Suprapubic skin (tissue), 4 donors: ENCODE measurements at regions not wholly inside any gene's neighbourhood (a gene's known extent, or its start where the extent isn't known, plus 50 kb on each side); places are given as distances from the start of the nearest gene placed in this dataset.
"Not testable (repeated sequence)": the region's sequence is repeated elsewhere in the genome, so short reads cannot be mapped to it uniquely, and the experiment has no call there.

Source experiments
- DNase-seq, 2 donors: peaks; one replicate each; pipeline ENCODE4 v3.0.0-alpha.2; 2019; ENCODE audit warnings: low spot score in 2 of 2
- H3K27ac ChIP-seq: fragments of 200-600 bp; sonication (generic); one replicate; pipeline ENCODE4 v1.5.1; 2019
- H3K27me3 ChIP-seq: fragments of 200-600 bp; sonication (generic); one replicate; pipeline ENCODE4 v1.5.1; 2019
- H3K36me3 ChIP-seq: fragments of 200-600 bp; sonication (generic); one replicate; pipeline ENCODE4 v1.5.1; 2019
- H3K4me1 ChIP-seq: fragments of 200-600 bp; sonication (generic); one replicate; pipeline ENCODE4 v1.5.1; 2019
- H3K4me3 ChIP-seq: fragments of 200-600 bp; sonication (generic); one replicate; pipeline ENCODE4 v1.5.1; 2019; ENCODE audit warnings: mild to moderate bottlenecking
- H3K9me3 ChIP-seq: fragments of 200-600 bp; sonication (generic); one replicate; pipeline ENCODE4 v1.5.1; 2019
- WGBS: methylation state at CpG from one replicate; pipeline ENCODE4 v1.1.5; 2018; 5-methylcytosine and 5-hydroxymethylcytosine counted together

DNA sequence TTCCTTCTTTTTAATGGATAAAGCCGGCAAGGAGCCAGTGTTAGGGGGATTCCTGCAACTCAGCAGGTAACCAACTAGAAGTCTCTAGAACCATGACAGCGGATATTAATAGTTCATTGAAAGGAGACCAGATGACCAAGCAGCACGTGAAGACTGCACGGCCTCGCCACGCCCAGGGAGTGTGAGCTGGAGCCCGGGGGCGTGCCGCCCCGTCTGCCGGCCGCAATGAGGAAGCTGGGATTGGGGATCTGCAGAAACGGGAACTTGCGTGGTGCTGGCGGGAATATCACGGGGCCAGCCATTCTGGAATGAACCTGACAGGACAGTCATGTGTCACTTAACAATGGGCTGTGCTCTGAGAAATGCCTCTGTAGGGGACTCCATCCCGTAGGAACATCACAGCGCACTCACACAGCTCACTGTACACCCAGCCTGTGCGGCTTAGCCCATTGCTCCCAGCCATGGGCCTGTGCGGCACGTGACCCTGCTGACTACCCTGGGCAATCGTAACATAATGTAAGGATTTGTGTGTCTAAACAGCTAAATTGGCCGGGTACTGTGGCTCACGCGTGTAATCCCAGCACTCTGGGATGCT, 4092.8 kb upstream of the TPTE start:
- peak in 1 of 2 donors; percentile 35 for DNase-seq
- H3K4me3 ChIP-seq, H3K36me3 ChIP-seq, H3K27me3 ChIP-seq, H3K4me1 ChIP-seq, H3K9me3 ChIP-seq, H3K27ac ChIP-seq: not testable (repeated sequence)
- WGBS: no CpG with 5 or more reads among the region's 25 CpGs

DNA sequence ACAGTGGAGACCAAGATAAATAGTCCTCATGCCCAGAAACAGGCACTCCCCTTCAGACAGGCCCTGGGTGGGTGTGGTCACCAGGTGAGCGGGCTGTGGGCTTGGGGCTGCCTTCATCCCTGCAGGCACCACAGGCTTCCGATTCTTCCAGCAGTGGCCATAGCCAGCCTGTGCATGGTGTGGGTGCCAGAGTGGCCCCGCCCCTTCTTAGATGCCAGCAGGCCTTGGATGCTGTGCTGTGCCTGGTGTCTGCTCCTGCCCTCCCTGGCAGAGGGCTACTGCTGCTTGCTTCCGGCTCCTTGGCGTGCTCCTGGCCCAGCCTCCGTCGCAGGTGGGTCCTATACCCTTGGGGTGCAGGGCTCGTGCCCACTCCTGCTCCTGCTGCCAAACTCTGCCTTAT, 4091.5 kb upstream of the TPTE start:
- H3K4me1 ChIP-seq, H3K36me3 ChIP-seq, H3K4me3 ChIP-seq, H3K9me3 ChIP-seq, H3K27me3 ChIP-seq, H3K27ac ChIP-seq: not testable (repeated sequence)
- WGBS: no CpG with 5 or more reads among the region's 8 CpGs
- DNase-seq: peak in 1 of 2 donors; percentile 18

DNA sequence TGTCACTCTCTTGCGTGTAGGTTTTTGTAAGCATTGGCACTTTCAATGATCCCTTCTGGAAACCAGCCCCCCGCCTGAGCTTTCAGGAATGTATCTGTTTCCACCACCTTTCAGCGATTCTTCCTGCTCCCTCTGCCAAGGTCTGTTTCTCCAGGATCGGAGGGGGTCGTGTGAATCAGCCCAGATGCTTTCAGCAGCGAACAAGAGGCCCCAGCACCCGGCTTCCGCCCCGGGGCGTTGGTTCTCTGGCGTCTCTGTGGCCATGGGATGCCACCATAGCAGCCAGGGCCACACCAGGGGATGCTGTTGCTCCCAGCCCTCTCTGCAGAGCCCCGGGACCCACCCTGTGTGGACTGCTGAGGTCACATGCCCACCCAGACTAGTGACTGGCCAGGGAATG, 4088.2 kb upstream of the TPTE start:
- not testable (repeated sequence) for H3K9me3 ChIP-seq, H3K27me3 ChIP-seq, DNase-seq, H3K4me1 ChIP-seq, H3K4me3 ChIP-seq, H3K27ac ChIP-seq, H3K36me3 ChIP-seq
- WGBS: no CpG with 5 or more reads among the region's 12 CpGs

DNA sequence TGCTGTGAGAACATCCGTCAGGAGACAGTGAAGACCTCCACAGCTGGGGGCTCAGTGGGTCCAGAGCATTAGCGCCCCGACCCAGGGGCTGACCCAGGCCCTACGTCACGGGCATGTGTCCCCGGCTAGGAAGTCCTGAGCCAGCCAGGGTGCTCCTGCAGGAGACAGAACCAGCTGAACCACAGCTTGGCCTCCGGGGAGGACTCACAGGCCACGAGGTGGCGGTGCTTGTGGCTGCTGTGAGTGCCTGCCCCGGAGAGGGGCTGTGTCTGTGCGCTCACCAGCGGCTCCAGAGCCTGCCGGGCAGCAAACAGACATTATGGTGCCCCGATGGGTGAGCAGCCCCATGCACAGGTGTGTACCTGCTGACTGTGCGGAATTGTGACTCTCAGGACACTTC, 4085.2 kb upstream of the TPTE start:
- not testable (repeated sequence) for H3K4me1 ChIP-seq, H3K27ac ChIP-seq, H3K27me3 ChIP-seq, H3K4me3 ChIP-seq, H3K9me3 ChIP-seq, H3K36me3 ChIP-seq
- no CpG with 5 or more reads among the region's 15 CpGs for WGBS
- peak in 1 of 2 donors; percentile 20 for DNase-seq

DNA sequence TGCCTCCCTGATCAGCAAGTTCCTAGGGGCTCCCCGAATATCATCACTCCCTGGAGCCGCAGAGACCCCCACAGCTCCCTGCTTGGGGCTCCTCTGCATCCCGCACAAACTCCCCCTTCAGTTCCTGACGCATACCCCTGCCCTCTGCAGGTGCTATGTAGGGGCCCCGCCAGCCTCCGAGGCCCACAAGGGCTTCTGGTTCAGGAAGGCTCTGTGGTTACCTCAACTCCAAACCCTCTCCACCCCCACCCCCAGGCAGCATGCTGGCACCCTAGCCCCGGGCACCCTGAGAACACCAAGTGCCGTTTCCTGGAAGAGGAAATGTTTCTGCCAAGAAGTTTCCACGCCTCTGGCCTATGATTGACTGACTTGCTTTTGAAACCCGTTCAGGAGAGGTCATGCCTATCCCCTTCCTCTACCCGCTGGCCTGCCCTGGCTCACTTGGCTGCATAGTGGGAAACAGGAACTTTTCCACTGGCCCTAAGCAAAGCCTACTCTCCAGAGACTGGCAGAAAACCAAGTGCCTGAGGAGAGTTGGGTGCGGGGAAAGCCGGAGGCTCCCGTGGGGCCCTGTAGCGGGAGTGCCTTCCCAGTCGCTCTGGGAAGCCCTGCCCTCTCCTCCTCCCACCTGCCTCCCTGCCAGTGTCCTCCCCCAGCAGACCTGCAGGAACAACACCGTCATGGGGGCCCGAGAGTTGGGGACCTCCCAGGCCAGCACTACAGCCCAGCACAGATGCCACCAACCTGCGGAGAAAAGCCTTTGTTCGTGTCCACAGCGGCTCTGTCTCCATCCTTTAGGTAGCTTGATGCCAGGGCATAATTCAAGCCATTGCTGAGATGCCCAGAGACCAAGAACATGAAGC, 4084.2 kb upstream of the TPTE start:
- DNase-seq: peak in 1 of 2 donors; percentile 17
- not testable (repeated sequence) for H3K9me3 ChIP-seq, H3K27ac ChIP-seq, H3K4me3 ChIP-seq, H3K4me1 ChIP-seq, H3K27me3 ChIP-seq, H3K36me3 ChIP-seq
- WGBS: no CpG with 5 or more reads among the region's 21 CpGs

DNA sequence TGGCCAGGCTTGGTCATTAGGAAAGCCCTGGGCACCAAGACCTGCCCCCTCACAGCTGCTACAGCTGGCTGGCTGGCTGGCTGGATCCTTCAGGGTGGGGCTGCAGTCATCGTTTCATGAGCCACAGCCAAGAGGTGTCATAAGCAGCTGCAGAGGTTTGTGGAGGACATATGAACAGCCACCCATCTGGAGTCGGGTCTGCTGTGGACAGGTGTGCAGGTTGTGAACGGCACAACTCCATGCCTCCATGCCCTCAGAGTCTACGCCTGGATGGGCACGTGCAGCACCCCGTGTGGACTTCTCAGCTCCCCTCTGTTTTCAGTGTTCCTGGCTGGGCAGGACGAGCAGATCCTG, 4083.6 kb upstream of the TPTE start:
- WGBS: 29% methylated on average over 4 of the region's 7 CpGs
- H3K36me3 ChIP-seq, DNase-seq, H3K4me1 ChIP-seq, H3K27me3 ChIP-seq, H3K9me3 ChIP-seq, H3K27ac ChIP-seq, H3K4me3 ChIP-seq: not testable (repeated sequence)

DNA sequence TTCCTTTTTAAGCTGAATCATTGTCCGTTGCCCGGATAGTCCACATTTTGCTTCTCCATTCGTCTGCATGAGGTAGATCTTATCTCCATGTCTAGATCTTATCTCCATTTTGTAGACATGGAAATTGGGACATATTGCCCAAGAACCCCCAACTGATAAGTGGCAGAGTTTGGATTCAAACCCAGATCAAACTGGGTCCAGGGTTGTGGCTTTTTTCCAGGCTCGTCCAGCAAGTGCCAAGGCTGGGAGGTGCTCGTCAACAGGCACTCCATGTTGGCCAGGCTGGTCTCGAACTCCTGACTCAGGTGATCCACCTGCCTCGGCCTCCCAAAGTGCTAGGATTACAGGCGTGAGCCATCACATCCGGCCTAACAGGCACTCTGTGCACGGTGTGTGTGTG, 4082.3 kb upstream of the TPTE start:
- H3K4me1 ChIP-seq, H3K9me3 ChIP-seq, DNase-seq, H3K27me3 ChIP-seq, H3K4me3 ChIP-seq, H3K36me3 ChIP-seq, H3K27ac ChIP-seq: not testable (repeated sequence)
- no CpG with 5 or more reads among the region's 10 CpGs for WGBS

DNA sequence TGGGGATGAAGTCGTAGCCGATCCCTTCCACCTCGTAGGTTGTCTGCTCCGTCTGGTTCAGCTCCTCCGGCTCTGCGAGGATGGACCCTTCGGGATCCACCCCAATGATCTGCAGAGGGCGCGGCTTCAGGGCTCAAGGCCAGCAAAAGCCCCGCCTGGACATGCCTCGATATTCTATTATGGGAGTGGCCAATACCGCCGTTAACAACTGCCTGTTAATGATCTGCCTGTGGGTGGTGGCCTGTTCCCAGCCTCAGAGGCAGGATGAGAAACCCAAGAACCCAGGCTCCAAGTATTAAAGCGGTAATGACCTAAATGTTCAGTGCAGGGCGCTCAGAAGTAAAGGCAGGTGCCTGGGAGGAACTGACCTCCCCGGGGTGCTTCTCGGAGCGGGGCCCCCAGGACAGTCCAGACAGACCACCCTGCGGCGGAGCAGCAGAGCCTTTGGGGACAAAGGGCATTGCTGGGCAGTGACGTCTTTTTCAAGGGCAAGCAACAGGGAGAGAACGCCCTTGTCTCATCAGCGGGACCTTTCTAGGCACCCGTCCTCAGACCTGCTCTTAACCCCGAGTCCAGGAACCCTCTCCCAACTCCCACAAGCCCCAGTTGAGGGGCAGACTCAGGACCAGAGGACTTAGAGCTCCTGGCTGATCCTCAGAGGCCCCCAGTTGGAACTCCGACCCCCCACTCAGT, 4066.6 kb upstream of the TPTE start:
- H3K9me3 ChIP-seq, H3K36me3 ChIP-seq, DNase-seq, H3K4me1 ChIP-seq, H3K27ac ChIP-seq, H3K27me3 ChIP-seq, H3K4me3 ChIP-seq: not testable (repeated sequence)
- no CpG with 5 or more reads among the region's 26 CpGs for WGBS

DNA sequence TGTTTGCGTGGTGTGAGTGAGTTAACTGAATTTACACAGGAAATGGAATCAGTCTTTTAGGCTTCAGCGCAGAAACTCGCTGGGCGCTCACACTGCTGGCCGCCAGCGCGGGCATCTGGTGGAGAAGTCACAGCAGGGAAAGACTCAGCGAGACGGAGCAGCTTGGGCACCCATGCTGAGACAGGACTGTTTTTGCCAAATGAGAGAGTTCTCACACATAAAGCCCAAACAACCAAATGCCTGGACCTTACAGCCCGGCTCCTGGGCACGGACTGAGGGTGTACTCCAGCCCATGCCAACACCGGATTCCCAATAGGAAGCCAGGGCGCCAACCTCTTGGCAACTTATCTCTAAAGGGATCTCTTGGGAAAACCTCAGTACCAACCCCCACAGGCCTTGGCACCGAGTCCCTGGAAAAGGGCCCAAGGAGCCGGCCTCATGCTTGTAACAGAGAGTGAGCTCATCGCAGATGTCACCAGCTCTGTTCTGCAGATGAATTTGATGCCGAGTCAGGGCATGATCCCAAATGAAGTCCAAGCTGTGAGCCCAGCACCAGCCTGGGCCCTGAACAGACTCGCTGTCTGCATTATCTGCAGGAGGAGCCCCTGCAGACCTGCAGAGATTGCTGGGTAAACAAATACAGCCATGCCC, 4065.2 kb upstream of the TPTE start:
- H3K27me3 ChIP-seq, DNase-seq, H3K4me3 ChIP-seq, H3K4me1 ChIP-seq, H3K27ac ChIP-seq, H3K36me3 ChIP-seq, H3K9me3 ChIP-seq: not testable (repeated sequence)
- WGBS: no CpG with 5 or more reads among the region's 18 CpGs

DNA sequence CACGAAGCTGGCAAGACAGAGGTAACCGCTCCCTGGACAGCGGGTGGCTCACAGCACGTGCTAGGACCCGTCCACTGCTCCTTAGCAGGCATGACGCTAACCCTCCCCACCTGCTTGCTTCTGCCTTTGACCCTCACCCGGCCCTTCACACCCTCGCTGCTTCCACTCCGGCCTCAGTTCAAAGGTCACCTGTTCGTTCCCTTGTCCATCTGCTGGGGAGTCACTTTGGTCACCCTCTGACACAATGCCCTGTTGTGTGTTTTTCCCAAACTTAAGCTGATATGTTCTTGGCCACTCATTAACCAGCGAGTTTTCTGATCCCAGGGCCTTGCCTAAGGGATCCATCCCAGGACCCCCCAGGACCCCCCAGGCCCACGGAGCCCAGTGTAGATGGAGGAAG, 4061.6 kb upstream of the TPTE start:
- H3K36me3 ChIP-seq, DNase-seq, H3K4me3 ChIP-seq, H3K27ac ChIP-seq, H3K4me1 ChIP-seq, H3K27me3 ChIP-seq, H3K9me3 ChIP-seq: not testable (repeated sequence)
- no CpG with 5 or more reads among the region's 12 CpGs for WGBS

DNA sequence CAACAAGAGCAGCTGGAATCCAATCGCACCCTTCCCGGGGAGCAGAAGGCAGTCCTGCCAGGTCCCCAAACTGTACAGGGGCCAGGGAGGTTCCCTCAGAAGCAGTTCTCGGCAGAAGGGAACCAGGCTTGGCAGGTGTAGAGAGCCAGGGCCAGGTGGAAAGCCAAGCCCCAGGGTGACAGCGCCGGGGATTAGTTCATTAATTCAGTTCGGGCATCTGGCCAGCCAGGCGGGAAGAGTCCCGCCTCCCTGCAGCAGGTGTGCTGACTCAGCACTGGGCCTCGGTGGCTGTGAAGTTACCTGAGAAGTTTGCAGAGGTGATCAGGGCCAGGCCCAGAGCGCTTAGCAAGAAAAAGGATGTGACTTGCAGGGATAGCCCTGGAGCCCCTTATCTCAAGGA, 4060.0 kb upstream of the TPTE start:
- not testable (repeated sequence) for H3K36me3 ChIP-seq, H3K27me3 ChIP-seq, H3K9me3 ChIP-seq, H3K4me3 ChIP-seq, H3K27ac ChIP-seq, DNase-seq, H3K4me1 ChIP-seq
- WGBS: no CpG with 5 or more reads among the region's 10 CpGs

DNA sequence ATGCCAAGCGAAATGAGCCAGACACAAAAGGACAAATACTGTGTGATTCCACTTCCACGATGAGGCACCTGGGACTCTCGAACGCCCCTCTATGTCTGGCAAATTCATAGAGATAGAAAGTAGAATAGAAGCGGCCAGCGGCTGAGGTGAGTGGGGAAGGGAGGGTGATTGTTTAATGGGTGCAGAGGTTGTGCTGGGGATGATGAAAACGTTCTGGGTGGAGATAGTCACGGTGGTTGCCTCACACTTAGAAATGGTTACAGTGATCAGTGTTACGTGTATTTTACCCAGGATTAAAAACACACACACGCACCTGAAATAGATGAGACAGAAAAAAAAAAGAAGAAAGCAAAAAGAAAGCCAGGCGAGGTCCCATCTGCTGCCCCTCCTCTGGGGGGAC, 4057.0 kb upstream of the TPTE start:
- WGBS: no CpG with 5 or more reads among the region's 11 CpGs
- not testable (repeated sequence) for H3K36me3 ChIP-seq, H3K4me3 ChIP-seq, DNase-seq, H3K27me3 ChIP-seq, H3K27ac ChIP-seq, H3K9me3 ChIP-seq, H3K4me1 ChIP-seq

DNA sequence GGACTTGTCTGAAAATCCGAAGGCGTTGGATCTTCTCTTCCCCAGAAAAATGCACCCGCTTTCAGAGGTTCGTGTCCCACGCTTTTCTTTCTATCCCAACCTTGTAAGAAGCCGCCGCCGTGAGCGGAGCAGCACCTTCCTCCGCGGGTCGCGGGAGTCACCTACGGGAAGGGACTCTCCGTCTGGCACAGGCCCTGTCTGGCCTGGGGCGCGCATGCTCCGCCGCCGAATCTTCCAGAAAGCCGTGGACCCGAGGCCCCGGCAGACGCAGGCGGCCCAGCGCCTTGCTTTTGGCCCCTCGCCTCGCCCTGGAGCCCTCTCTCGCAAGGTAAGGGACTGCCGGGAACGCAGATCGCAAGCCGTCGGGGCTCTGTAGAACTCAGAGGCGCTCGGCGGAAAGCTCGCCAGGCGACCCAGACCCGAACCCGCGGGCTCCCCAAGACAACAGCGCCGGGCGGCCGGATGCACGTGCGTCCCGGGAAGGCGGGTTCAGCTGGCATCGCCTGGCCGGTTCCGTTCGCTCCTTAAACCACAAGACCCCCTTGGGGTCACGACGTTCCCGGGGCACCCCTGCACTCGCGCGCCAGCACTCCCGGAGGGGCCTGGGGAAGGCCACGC, 4055.2 kb upstream of the TPTE start:
- H3K4me1 ChIP-seq, DNase-seq, H3K36me3 ChIP-seq, H3K27me3 ChIP-seq, H3K4me3 ChIP-seq, H3K27ac ChIP-seq, H3K9me3 ChIP-seq: not testable (repeated sequence)
- WGBS: no CpG with 5 or more reads among the region's 62 CpGs

DNA sequence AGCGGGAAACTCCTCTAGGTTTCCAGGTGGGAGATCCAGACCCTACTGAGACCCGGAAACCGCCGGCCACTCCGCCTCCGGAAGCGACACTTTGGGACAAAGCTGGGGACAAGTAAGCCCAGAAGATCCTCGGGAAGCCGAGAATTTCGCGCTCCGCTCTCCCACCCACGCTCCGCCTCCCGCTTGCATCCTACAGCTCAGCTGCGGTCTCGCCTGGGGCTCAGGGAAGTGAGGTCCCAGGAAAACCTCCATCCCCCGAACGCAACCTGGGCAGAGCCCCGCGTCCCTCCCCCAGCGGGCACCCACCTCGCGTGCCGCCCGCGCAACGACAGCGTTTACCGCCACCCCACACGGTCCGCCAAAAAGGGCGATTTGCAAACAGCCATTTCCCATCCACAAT, 4054.7 kb upstream of the TPTE start:
- not testable (repeated sequence) for H3K27ac ChIP-seq, H3K27me3 ChIP-seq, DNase-seq, H3K36me3 ChIP-seq, H3K4me1 ChIP-seq, H3K4me3 ChIP-seq, H3K9me3 ChIP-seq
- WGBS: no CpG with 5 or more reads among the region's 33 CpGs
